Right ventricle myocardium inferior (tissue), 1 donor: ENCODE measurements at regions not wholly inside any gene's neighbourhood (a gene's known extent, or its start where the extent isn't known, plus 50 kb on each side); places are given as distances from the start of the nearest gene placed in this dataset.
"Not testable (repeated sequence)": the region's sequence is repeated elsewhere in the genome, so short reads cannot be mapped to it uniquely, and the experiment has no call there.

Experiments used
- ATAC-seq: fragments of 200-7000 bp; cut with Tn5 transposase; one replicate; pipeline ENCODE4 v1.9.1; 2020; ENCODE audit warnings: mild to moderate bottlenecking, moderate library complexity
- DNase-seq: peaks from one replicate; pipeline ENCODE4 v3.0.0; 2021; ENCODE audit errors: missing footprints
- intact Hi-C: fragments of 100-400 bp; cut with DNase I; formaldehyde crosslinking; loops from one replicate; pipeline ENCODE4 v1.11.0; 2022
- donor health status: DM: no; HTN: yes; CAD: no; lungs with severe emphysema.

GRCh38 chrY:7339391-7340087 is 428.0 kb upstream of the AMELY start:
- intact Hi-C loops: no loop called here
- ATAC-seq: no peak
- no peak for DNase-seq

- ATAC-seq: no peak
- no peak for DNase-seq
- intact Hi-C loops: no loop called here
These were observed 424.7 kb upstream of the AMELY start for GRCh38 chrY:7336023-7336873.

- ATAC-seq: no peak
- no peak for DNase-seq
- intact Hi-C loops: no loop called here
These were observed 422.9 kb upstream of the AMELY start for GRCh38 chrY:7334449-7334848.

GRCh38 chrY:7326296-7327246 is 415.0 kb upstream of the AMELY start:
- intact Hi-C loops: no loop called here
- no peak for DNase-seq
- no peak for ATAC-seq

- DNase-seq (no peak), ATAC-seq (no peak)
- intact Hi-C loops: no loop called here
These were observed 414.0 kb upstream of the AMELY start for GRCh38 chrY:7325531-7325930.

GRCh38 chrY:7320751-7321150 is 409.2 kb upstream of the AMELY start:
- ATAC-seq: no peak
- intact Hi-C loops: no loop called here
- no peak for DNase-seq

- intact Hi-C loops, DNase-seq, ATAC-seq: not testable (repeated sequence)
These were observed 408.6 kb upstream of the AMELY start for GRCh38 chrY:7320171-7320570.

GRCh38 chrY:7318122-7318521 is 406.6 kb upstream of the AMELY start:
- ATAC-seq: no peak
- intact Hi-C loops: no loop called here

GRCh38 chrY:7317571-7317970 is 406.0 kb upstream of the AMELY start:
- DNase-seq: no peak
- intact Hi-C loops: no loop called here
- ATAC-seq: no peak

More at GRCh38 chrY:7318122-7318521, 406.6 kb upstream of the AMELY start:
- no peak for DNase-seq

- DNase-seq (no peak), ATAC-seq (no peak)
- intact Hi-C loops: no loop called here
These were observed 399.1 kb upstream of the AMELY start for GRCh38 chrY:7310482-7311269.

- no peak for ATAC-seq
- intact Hi-C loops: no loop called here
- DNase-seq: no peak
These were observed 397.3 kb upstream of the AMELY start for GRCh38 chrY:7308816-7309215.

GRCh38 chrY:7302306-7302705 is 390.8 kb upstream of the AMELY start:
- intact Hi-C loops: no loop called here
- ATAC-seq: no peak
- no peak for DNase-seq

GRCh38 chrY:7299960-7300359 is 388.4 kb upstream of the AMELY start:
- ATAC-seq: no peak
- intact Hi-C loops: no loop called here

GRCh38 chrY:7292113-7292512 is 380.6 kb upstream of the AMELY start:
- ATAC-seq: no peak

More at GRCh38 chrY:7299960-7300359, 388.4 kb upstream of the AMELY start:
- no peak for DNase-seq

GRCh38 chrY:7289889-7290833 is 378.6 kb upstream of the AMELY start:
- intact Hi-C loops: no loop called here
- ATAC-seq (no peak), DNase-seq (no peak)

More at GRCh38 chrY:7292113-7292512, 380.6 kb upstream of the AMELY start:
- DNase-seq: no peak
- intact Hi-C loops: loop anchor here (2.0 kb wide), 1 partner anchor 15 kb away; no protein-coding TSS in a partner anchor

GRCh38 chrY:7288611-7289010 is 377.1 kb upstream of the AMELY start:
- no peak for DNase-seq
- intact Hi-C loops: no loop called here
- peak; percentile 62 for ATAC-seq

- DNase-seq, ATAC-seq, intact Hi-C loops: not testable (repeated sequence)
These were observed 376.4 kb upstream of the AMELY start for GRCh38 chrY:7287963-7288362.
